Muscle of leg (tissue), 3 donors: ENCODE measurements at regions not wholly inside any gene's neighbourhood (a gene's known extent, or its start where the extent isn't known, plus 50 kb on each side); places are given as distances from the start of the nearest gene placed in this dataset.
"Not testable (repeated sequence)": the region's sequence is repeated elsewhere in the genome, so short reads cannot be mapped to it uniquely, and the experiment has no call there.

Experiments
- DNase-seq: peaks from one replicate; pipeline ENCODE4 v3.0.0; 2013
- H3K27ac ChIP-seq: one replicate; pipeline ENCODE4 v1.5.1; 2013; ENCODE audit warnings: mild to moderate bottlenecking, low read length, control low read depth
- H3K27me3 ChIP-seq: one replicate; pipeline ENCODE4 v1.6.1; 2013; ENCODE audit warnings: low read length; ENCODE audit not compliant: control insufficient read depth, insufficient read depth
- H3K36me3 ChIP-seq: one replicate; pipeline ENCODE4 v1.6.1; 2013; ENCODE audit warnings: low read length; ENCODE audit not compliant: control insufficient read depth, insufficient read depth
- H3K4me1 ChIP-seq: one replicate; pipeline ENCODE4 v1.6.1; 2013; ENCODE audit warnings: low read length; ENCODE audit not compliant: control insufficient read depth, insufficient read depth
- H3K4me3 ChIP-seq: one replicate; pipeline ENCODE4 v1.5.1; 2013; ENCODE audit warnings: low read length, control low read depth
- H3K9me3 ChIP-seq: replicated peaks from 2 replicates; pipeline ENCODE4 v1.6.1; 2013; ENCODE audit warnings: low read depth, low read length; ENCODE audit not compliant: control insufficient read depth
- WGBS: methylation state at CpG from one replicate; pipeline ENCODE4 v1.1.5; 2013; ENCODE audit warnings: missing lambda C conversion rate; ENCODE audit not compliant: insufficient coverage; 5-methylcytosine and 5-hydroxymethylcytosine counted together

GRCh38 chrX:112935029-112935428 is 94.4 kb upstream of the AMOT start:
- Histone ChIP-seq H3K27ac (no peak overlapping the region), H3K36me3 (no peaks in the 10 kb centered on the region), H3K27me3 (peaks cover 2% of the 10 kb centered on the region), H3K9me3 (no peaks in the 10 kb centered on the region), H3K4me1 (no peaks in the 10 kb centered on the region), H3K4me3 (no peak overlapping the region)
- no peak for DNase-seq
- WGBS = no CpG with 5 or more reads among the region's 1 CpG

GRCh38 chrX:112931900-112932299 is 91.3 kb upstream of the AMOT start:
- H3K9me3 ChIP-seq = no peaks in the 10 kb centered on the region
- H3K27ac ChIP-seq = no peak overlapping the region
- no peaks in the 10 kb centered on the region for H3K36me3 ChIP-seq
- peaks cover 2% of the 10 kb centered on the region for H3K27me3 ChIP-seq
- H3K4me3 ChIP-seq = no peak overlapping the region
- DNase-seq = no peak
- WGBS = no CpG with 5 or more reads among the region's 3 CpGs
- no peaks in the 10 kb centered on the region for H3K4me1 ChIP-seq

GRCh38 chrX:112931478-112931877 is 90.8 kb upstream of the AMOT start:
- Histone ChIP-seq H3K9me3 (no peaks in the 10 kb centered on the region), H3K36me3 (no peaks in the 10 kb centered on the region), H3K27me3 (peaks cover 2% of the 10 kb centered on the region), H3K4me3 (no peak overlapping the region), H3K4me1 (no peaks in the 10 kb centered on the region), H3K27ac (no peak overlapping the region)
- peak; percentile 10 for DNase-seq
- WGBS = no CpG with 5 or more reads among the region's 3 CpGs

GRCh38 chrX:112923381-112923780 is 82.8 kb upstream of the AMOT start:
- not testable (repeated sequence) for DNase-seq, H3K27me3 ChIP-seq
- no CpG with 5 or more reads among the region's 1 CpG for WGBS

GRCh38 chrX:112913807-112914206 is 73.2 kb upstream of the AMOT start:
- Histone ChIP-seq H3K4me3 (no peak overlapping the region), H3K4me1 (no peaks in the 10 kb centered on the region), H3K27ac (no peak overlapping the region), H3K27me3 (peaks cover 2% of the 10 kb centered on the region), H3K9me3 (no peaks in the 10 kb centered on the region), H3K36me3 (no peaks in the 10 kb centered on the region)
- no peak for DNase-seq

More at GRCh38 chrX:112923381-112923780, 82.8 kb upstream of the AMOT start:
- H3K4me3 ChIP-seq, H3K9me3 ChIP-seq, H3K36me3 ChIP-seq, H3K27ac ChIP-seq, H3K4me1 ChIP-seq: not testable (repeated sequence)

- no peaks in the 10 kb centered on the region for H3K9me3 ChIP-seq
- peaks cover 3% of the 10 kb centered on the region for H3K27me3 ChIP-seq
- no peaks in the 10 kb centered on the region for H3K36me3 ChIP-seq
- H3K27ac ChIP-seq = no peak overlapping the region
- H3K4me3 ChIP-seq = no peak overlapping the region
- no peak for DNase-seq
- no peaks in the 10 kb centered on the region for H3K4me1 ChIP-seq
Observed at GRCh38 chrX:112910418-112910817, 69.8 kb upstream of the AMOT start.

- Histone ChIP-seq H3K9me3 (no peaks in the 10 kb centered on the region), H3K4me1 (no peaks in the 10 kb centered on the region), H3K36me3 (no peaks in the 10 kb centered on the region), H3K4me3 (no peak overlapping the region), H3K27me3 (no peaks in the 10 kb centered on the region), H3K27ac (peak overlapping the region; percentile 13)
- peak; percentile 6 for DNase-seq
- no CpG with 5 or more reads among the region's 3 CpGs for whole genome bisulfite sequencing
Observed at GRCh38 chrX:112901869-112902725, 61.5 kb upstream of the AMOT start.

GRCh38 chrX:112896051-112896450 is 55.4 kb upstream of the AMOT start:
- no CpG with 5 or more reads among the region's 1 CpG for WGBS
- Histone ChIP-seq H3K4me1 (no peaks in the 10 kb centered on the region), H3K9me3 (no peaks in the 10 kb centered on the region), H3K4me3 (no peak overlapping the region), H3K27ac (no peak overlapping the region), H3K27me3 (no peaks in the 10 kb centered on the region), H3K36me3 (no peaks in the 10 kb centered on the region)
- DNase-seq = no peak
